B cell (primary cell): ENCODE measurements at regions not wholly inside any gene's neighbourhood (a gene's known extent, or its start where the extent isn't known, plus 50 kb on each side); places are given as distances from the start of the nearest gene placed in this dataset.

Experiments
- ATAC-seq: fragments of 200-7000 bp; cut with Tn5 transposase; one replicate; pipeline ENCODE4 v1.10.0; 2021; ENCODE audit warnings: low read depth, mild to moderate bottlenecking, moderate number of reproducible peaks, moderate library complexity
- CTCF ChIA-PET: fragments of 350-600 bp; sonication (Branson Sonifier 250); formaldehyde crosslinking; loops from one replicate; lab custom pipeline; 2021; ENCODE audit warnings: antibody characterized with exemption, inconsistent platforms; lab: Charles Lee
- POLR2A ChIA-PET: fragments of 350-600 bp; sonication (Branson Sonifier 250); formaldehyde crosslinking; loops from one replicate; lab custom pipeline; 2021; ENCODE audit warnings: antibody characterized with exemption; lab: Charles Lee
- DNase-seq: peaks from one replicate; pipeline ENCODE4 v3.0.0; 2013
- H2AFZ ChIP-seq: 2 replicates; pipeline ENCODE4 v1.6.1; 2012; ENCODE audit warnings: mild to moderate bottlenecking, low read depth, low read length; ENCODE audit not compliant: insufficient read depth, poor library complexity, severe bottlenecking
- H3K27ac ChIP-seq, 2 donors: 1 replicate in 1 of 2; 2 replicates in 1 of 2; pipeline ENCODE4 v1.5.1; 2012 to 2013; ENCODE audit warnings: low read length in 2 of 2, mild to moderate bottlenecking in 2 of 2, moderate library complexity in 1 of 2
- H3K27me3 ChIP-seq, 4 experiments: fragments of 200-600 bp in 1 of 4; sonication (generic) in 1 of 4; replicated peaks in 1 of 4; 1 replicate in 2 of 4; 2 replicates in 2 of 4; pipeline versions ENCODE4 v1.6.1 to v1.7.0; 2013 to 2016; ENCODE audit warnings: low read length in 3 of 4, mild to moderate bottlenecking in 2 of 4, mixed read lengths in 1 of 4, moderate library complexity in 1 of 4; ENCODE audit not compliant: insufficient read depth in 4 of 4, control insufficient read depth in 3 of 4; ENCODE audit errors: control extremely low read depth in 1 of 4
- H3K36me3 ChIP-seq, 2 experiments: replicated peaks in 1 of 2; 1 replicate in 1 of 2; 2 replicates in 1 of 2; pipeline versions ENCODE4 v1.6.1 to v1.7.1; 2013; ENCODE audit warnings: low read length in 1 of 2; ENCODE audit not compliant: insufficient read depth in 2 of 2, control insufficient read depth in 1 of 2; ENCODE audit errors: control extremely low read depth in 1 of 2, extremely low read depth in 1 of 2
- H3K4me1 ChIP-seq, 2 donors: fragments of 200-600 bp in 1 of 2; sonication (generic) in 1 of 2; 1 replicate in 1 of 2; 2 replicates in 1 of 2; pipeline versions ENCODE4 v1.5.1 to v1.6.1; 2013 to 2017; ENCODE audit warnings: low read length in 2 of 2; ENCODE audit not compliant: control insufficient read depth in 2 of 2, insufficient read depth in 2 of 2
- H3K4me2 ChIP-seq: replicated peaks from 2 replicates; pipeline ENCODE3; 2012; ENCODE audit warnings: mild to moderate bottlenecking, low read depth, low read length; ENCODE audit not compliant: poor library complexity, severe bottlenecking
- H3K4me3 ChIP-seq, 5 experiments: fragments of 200-600 bp in 1 of 5; sonication (generic) in 1 of 5; 1 replicate in 3 of 5; 2 replicates in 2 of 5; pipeline versions ENCODE4 v1.5.1 to v1.7.0; 2011 to 2016; ENCODE audit warnings: low read length in 4 of 5, mild to moderate bottlenecking in 4 of 5, low read depth in 2 of 5, control low read depth in 1 of 5, moderate library complexity in 1 of 5; ENCODE audit not compliant: insufficient read depth in 1 of 5; ENCODE audit errors: control extremely low read depth in 1 of 5, extremely low read depth in 1 of 5
- H3K79me2 ChIP-seq: fragments of 200-600 bp; sonication (generic); one replicate; pipeline ENCODE4 v1.6.0; 2016; ENCODE audit warnings: low read length; ENCODE audit not compliant: control insufficient read depth, insufficient read depth
- H3K9ac ChIP-seq: fragments of 200-600 bp; sonication (generic); 2 replicates; pipeline ENCODE4 v1.6.1; 2017; ENCODE audit warnings: mild to moderate bottlenecking, low read length, moderate library complexity
- H3K9me3 ChIP-seq, 3 donors: one replicate each; pipeline versions ENCODE4 v1.6.1 to v1.7.1; 2013; ENCODE audit warnings: low read length in 2 of 3; ENCODE audit not compliant: control insufficient read depth in 2 of 3, insufficient read depth in 1 of 3; ENCODE audit errors: control extremely low read depth in 1 of 3
- H4K20me1 ChIP-seq: 2 replicates; pipeline ENCODE4 v1.6.0; 2012; ENCODE audit warnings: mild to moderate bottlenecking, low read length; ENCODE audit not compliant: insufficient read depth, control insufficient read depth, poor library complexity, severe bottlenecking
- H3K27ac Mint-ChIP-seq: one replicate; pipeline ENCODE4 v1.8.0; 2021; ENCODE audit warnings: mixed read lengths
- H3K27me3 Mint-ChIP-seq: one replicate; pipeline ENCODE4 v1.8.0; 2021; ENCODE audit warnings: mixed read lengths
- H3K4me1 Mint-ChIP-seq: one replicate; pipeline ENCODE4 v1.8.0; 2021; ENCODE audit warnings: mixed read lengths
- H3K4me3 Mint-ChIP-seq: one replicate; pipeline ENCODE4 v1.8.0; 2021; ENCODE audit warnings: mixed read lengths
- H3K9me3 Mint-ChIP-seq: one replicate; pipeline ENCODE4 v1.8.0; 2022; ENCODE audit warnings: mixed read lengths; ENCODE audit not compliant: insufficient read depth
- CTCF ChIP-seq: fragments of 200-600 bp; IDR thresholded peaks from one replicate; pipeline ENCODE4 v1.8.0; 2022; ENCODE audit warnings: antibody characterized with exemption, mild to moderate bottlenecking
- EZH2 ChIP-seq: IDR thresholded peaks from 2 replicates; pipeline ENCODE4 v1.6.1; 2012; ENCODE audit warnings: borderline replicate concordance, low read depth, mild to moderate bottlenecking, moderate library complexity, low read length; ENCODE audit not compliant: insufficient read depth, poor library complexity, severe bottlenecking
- WGBS: methylation state at CpG from one replicate; pipeline ENCODE4 v1.1.5; 2013; ENCODE audit warnings: missing lambda C conversion rate; ENCODE audit not compliant: insufficient coverage; 5-methylcytosine and 5-hydroxymethylcytosine counted together
- intact Hi-C: fragments of 100-400 bp; cut with micrococcal nuclease; formaldehyde crosslinking; loops from one replicate; pipeline ENCODE4 v1.10.0; 2022

- no CpG with 5 or more reads among the region's 1 CpG for WGBS
- ChIA-PET CTCF (no interaction called here), POLR2A (no interaction called here)
Measured at GRCh38 chr18:66428795-66429194, 175.1 kb downstream of the CDH19 start.

GRCh38 chr18:66419400-66419799 is 184.5 kb downstream of the CDH19 start:
- Histone ChIP-seq H3K4me3 (no peak overlapping the region), H3K27me3 (no peaks in the 10 kb centered on the region), H3K36me3 (no peaks in the 10 kb centered on the region), H4K20me1 (no peaks in the 10 kb centered on the region), H3K9me3 (no peaks in the 10 kb centered on the region), H3K27ac (no peak overlapping the region), H3K4me1 (no peaks in the 10 kb centered on the region), H3K79me2 (no peaks in the 10 kb centered on the region), H3K9ac (no peak overlapping the region), H2AFZ (no peak overlapping the region), H3K4me2 (no peak overlapping the region)
- intact Hi-C loops, result no loop called here
- ChIA-PET CTCF (no interaction called here), POLR2A (no interaction called here)
- no peak for TF ChIP-seq CTCF
- TF ChIP-seq EZH2, result no peak
- no peak overlapping the region for H3K27ac Mint-ChIP-seq
- no peaks in the 10 kb centered on the region for H3K27me3 Mint-ChIP-seq
- ATAC-seq (no peak), DNase-seq (no peak)
- WGBS, result 100% methylated on average over 3 of the region's 5 CpGs
- H3K9me3 Mint-ChIP-seq, result no peaks in the 10 kb centered on the region
- no peak overlapping the region for H3K4me3 Mint-ChIP-seq
- no peaks in the 10 kb centered on the region for H3K4me1 Mint-ChIP-seq

More at GRCh38 chr18:66428795-66429194, 175.1 kb downstream of the CDH19 start:
- intact Hi-C loops, result no loop called here
- no peak for TF ChIP-seq EZH2
- no peak for TF ChIP-seq CTCF
- DNase-seq (no peak), ATAC-seq (no peak)
- H2AFZ ChIP-seq, result no peak overlapping the region
- Mint-ChIP-seq H3K9me3 (peaks cover 3% of the 10 kb centered on the region), H3K4me3 (no peak overlapping the region), H3K27ac (no peak overlapping the region), H3K27me3 (no peaks in the 10 kb centered on the region), H3K4me1 (no peaks in the 10 kb centered on the region)
- H3K4me3 ChIP-seq, result no peak overlapping the region
- H3K79me2 ChIP-seq, result no peaks in the 10 kb centered on the region
- H3K4me2 ChIP-seq, result no peak overlapping the region
- H4K20me1 ChIP-seq, result no peaks in the 10 kb centered on the region
- no peak overlapping the region for H3K27ac ChIP-seq
- no peak overlapping the region for H3K9ac ChIP-seq
- H3K27me3 ChIP-seq, result no peaks in the 10 kb centered on the region
- H3K4me1 ChIP-seq, result no peaks in the 10 kb centered on the region
- no peaks in the 10 kb centered on the region for H3K9me3 ChIP-seq
- no peaks in the 10 kb centered on the region for H3K36me3 ChIP-seq
